ENCODE measurements at regions not wholly inside any gene's neighbourhood (a gene's known extent, or its start where the extent isn't known, plus 50 kb on each side); places are given as distances from the start of the nearest gene placed in this dataset.

- H3K79me2 ChIP-seq (ENCODE audit: low read length): no peaks in the 10 kb centered on the region
- no peak overlapping the region for H3K4me2 ChIP-seq (ENCODE audit: low read length)
- no peak overlapping the region for H3K4me3 ChIP-seq (ENCODE audit: low read length)
- no peaks in the 10 kb centered on the region for H4K20me1 ChIP-seq (ENCODE audit: low read length)
- H3K4me1 ChIP-seq (ENCODE audit: insufficient read depth, low read length): no peaks in the 10 kb centered on the region
- H3K9me2 ChIP-seq (replicated peaks; ENCODE audit: low read length): 0 out of 2 replicates have a peak, but pooled peaks cover 3% of the 10 kb centered on the region
- no peaks in the 10 kb centered on the region for H3F3A ChIP-seq (ENCODE audit: low read length, unreplicated experiment)
- ATAC-seq (no peak), DNase-seq (no peak)
- no peak overlapping the region for H2AFZ ChIP-seq (ENCODE audit: low read length)
- no peaks in the 10 kb centered on the region for H3K36me3 ChIP-seq (ENCODE audit: low read depth, low read length)
- BruUV-seq (replicated peaks): no TSS peak
- ChIA-PET POLR2A (ENCODE audit: unreplicated experiment) (no interaction called here), CTCF (no interaction called here)
- TF ChIP-seq EZH2phosphoT487 (IDR thresholded peaks at IDR 0.05; ENCODE audit: borderline replicate concordance, low read length): no peak
- TF ChIP-seq EZH2 (IDR thresholded peaks at IDR 0.05; ENCODE audit: low read length, unreplicated experiment): no peak
- TF ChIP-seq CTCF (conservative IDR thresholded peaks at IDR 0.05; ENCODE audit: low read depth, low read length): no peak
- no peak overlapping the region for H3K9ac ChIP-seq (ENCODE audit: low read length)
- intact Hi-C loops (cut with micrococcal nuclease): no loop called here
- no peaks in the 10 kb centered on the region for H3K9me3 ChIP-seq (ENCODE audit: low read length)
- H3K27ac ChIP-seq (ENCODE audit: low read length): no peak overlapping the region
- H3K27me3 ChIP-seq (ENCODE audit: low read length): peaks cover 27% of the 10 kb centered on the region; the same call in 1 of the 2 replicates
These were observed 143.6 kb upstream of the HNRNPA3 start for GRCh38 chr2:177068967-177069366.

GRCh38 chr2:177072090-177072489 lies 140.5 kb upstream of the HNRNPA3 start:
- no peaks in the 10 kb centered on the region for H3K36me3 ChIP-seq (ENCODE audit: low read depth, low read length)
- intact Hi-C loops (cut with micrococcal nuclease): no loop called here
- H3K9ac ChIP-seq (ENCODE audit: low read length): no peak overlapping the region
- H3K79me2 ChIP-seq (ENCODE audit: low read length): no peaks in the 10 kb centered on the region
- 0 out of 2 replicates have a peak, but pooled peaks cover 5% of the 10 kb centered on the region for H3K27me3 ChIP-seq (ENCODE audit: low read length)
- no TSS peak for BruUV-seq (replicated peaks)
- no peak overlapping the region for H2AFZ ChIP-seq (ENCODE audit: low read length)
- no peaks in the 10 kb centered on the region for H3F3A ChIP-seq (ENCODE audit: low read length, unreplicated experiment)
- H3K27ac ChIP-seq (ENCODE audit: low read length): no peak overlapping the region
- no peaks in the 10 kb centered on the region for H3K4me1 ChIP-seq (ENCODE audit: insufficient read depth, low read length)
- CTCF ChIA-PET: no interaction called here
- TF ChIP-seq EZH2phosphoT487 (IDR thresholded peaks at IDR 0.05; ENCODE audit: borderline replicate concordance, low read length) (no peak), EZH2 (IDR thresholded peaks at IDR 0.05; ENCODE audit: low read length, unreplicated experiment) (no peak), CTCF (conservative IDR thresholded peaks at IDR 0.05; ENCODE audit: low read depth, low read length) (no peak)
- no peak overlapping the region for H3K4me3 ChIP-seq (ENCODE audit: low read length)
- no peaks in the 10 kb centered on the region for H4K20me1 ChIP-seq (ENCODE audit: low read length)
- H3K9me2 ChIP-seq (replicated peaks; ENCODE audit: low read length): 0 out of 2 replicates have a peak, but pooled peaks cover 3% of the 10 kb centered on the region
- DNase-seq: no peak
- no peak for ATAC-seq
- POLR2A ChIA-PET (ENCODE audit: unreplicated experiment): no interaction called here
- H3K4me2 ChIP-seq (ENCODE audit: low read length): no peak overlapping the region
- H3K9me3 ChIP-seq (ENCODE audit: low read length): no peaks in the 10 kb centered on the region

- no peak overlapping the region for H3K27ac ChIP-seq (ENCODE audit: low read length)
- H3K4me1 ChIP-seq (ENCODE audit: insufficient read depth, low read length): no peaks in the 10 kb centered on the region
- peaks cover 11% of the 10 kb centered on the region; the same call in 1 of the 2 replicates for H3K27me3 ChIP-seq (ENCODE audit: low read length)
- ChIA-PET CTCF (no interaction called here), POLR2A (ENCODE audit: unreplicated experiment) (no interaction called here)
- no peaks in the 10 kb centered on the region for H3K9me3 ChIP-seq (ENCODE audit: low read length)
- no peaks in the 10 kb centered on the region for H3K79me2 ChIP-seq (ENCODE audit: low read length)
- BruUV-seq (replicated peaks): no TSS peak
- intact Hi-C loops (cut with micrococcal nuclease): no loop called here
- no peaks in the 10 kb centered on the region for H4K20me1 ChIP-seq (ENCODE audit: low read length)
- no peak overlapping the region for H3K4me3 ChIP-seq (ENCODE audit: low read length)
- no peak for DNase-seq
- no peak overlapping the region for H3K4me2 ChIP-seq (ENCODE audit: low read length)
- TF ChIP-seq EZH2 (IDR thresholded peaks at IDR 0.05; ENCODE audit: low read length, unreplicated experiment): no peak
- H2AFZ ChIP-seq (ENCODE audit: low read length): no peak overlapping the region
- no peaks in the 10 kb centered on the region for H3K36me3 ChIP-seq (ENCODE audit: low read depth, low read length)
- 0 out of 2 replicates have a peak, but pooled peaks cover 3% of the 10 kb centered on the region for H3K9me2 ChIP-seq (replicated peaks; ENCODE audit: low read length)
- no peak overlapping the region for H3K9ac ChIP-seq (ENCODE audit: low read length)
- ATAC-seq: no peak
- no peaks in the 10 kb centered on the region for H3F3A ChIP-seq (ENCODE audit: low read length, unreplicated experiment)
These were observed 139.0 kb upstream of the HNRNPA3 start for GRCh38 chr2:177073611-177074010.
